ENCODE measurements at regions not wholly inside any gene's neighbourhood (a gene's known extent, or its start where the extent isn't known, plus 50 kb on each side); places are given as distances from the start of the nearest gene placed in this dataset.

GRCh38 chr3:132218817-132219755 is 98.1 kb upstream of the ACP3 start:
- TF ChIP-seq FOXA1 (IDR thresholded peaks at IDR 0.05), result no peak
- TF ChIP-seq BHLHE40 (IDR thresholded peaks at IDR 0.05; ENCODE audit: borderline replicate concordance), result no peak
- no peak for TF ChIP-seq FOXK2 (IDR thresholded peaks at IDR 0.05)
- TF ChIP-seq L3MBTL2 (conservative IDR thresholded peaks at IDR 0.05), result no peak
- no peak for TF ChIP-seq SP1 (IDR thresholded peaks at IDR 0.05)
- no peak for TF ChIP-seq PKNOX1 (IDR thresholded peaks at IDR 0.05)
- TF ChIP-seq FOXM1 (IDR thresholded peaks at IDR 0.05; ENCODE audit: borderline replicate concordance), result no peak
- TF ChIP-seq ELF4 (IDR thresholded peaks at IDR 0.05), result no peak
- TF ChIP-seq ARNT (IDR thresholded peaks at IDR 0.05), result no peak
- no peak for TF ChIP-seq NFRKB (IDR thresholded peaks at IDR 0.05)
- TF ChIP-seq CTBP1 (IDR thresholded peaks at IDR 0.05; ENCODE audit: borderline replicate concordance), result no peak
- TF ChIP-seq SUZ12 (IDR thresholded peaks at IDR 0.05), result no peak
- TF ChIP-seq TARDBP (IDR thresholded peaks at IDR 0.05), result no peak
- TF ChIP-seq LEF1 (IDR thresholded peaks at IDR 0.05; ENCODE audit: borderline replicate concordance), result no peak
